HepG2 (cell line): ENCODE measurements at regions not wholly inside any gene's neighbourhood (a gene's known extent, or its start where the extent isn't known, plus 50 kb on each side); places are given as distances from the start of the nearest gene placed in this dataset.

Experiments used
- CBX2 ChIP-seq, 2 experiments: fragments of 200-600 bp in 1 of 2; sonication (generic); formaldehyde crosslinking in 1 of 2; IDR thresholded peaks; 2 replicates each; pipeline versions ENCODE4 v1.7.0 to v1.8.1; 2018 to 2022; ENCODE audit warnings: low read depth in 2 of 2, low read length in 1 of 2, mild to moderate bottlenecking in 1 of 2, missing genetic modification reagents in 1 of 2
- CTCF ChIP-seq: sonication (generic); formaldehyde crosslinking; IDR thresholded peaks from 2 replicates; pipeline ENCODE4 v1.5.0; 2020; ENCODE audit warnings: mild to moderate bottlenecking, missing genetic modification reagents, moderate library complexity
- DNMT1 ChIP-seq: sonication (generic); formaldehyde crosslinking; IDR thresholded peaks from 2 replicates; pipeline ENCODE4 v1.5.1; 2020; ENCODE audit warnings: mild to moderate bottlenecking, missing genetic modification reagents
- ELF1 ChIP-seq: sonication (generic); formaldehyde crosslinking; IDR thresholded peaks from 2 replicates; pipeline ENCODE4 v1.4.0; 2020; ENCODE audit warnings: missing genetic modification reagents
- FOSL2 ChIP-seq: sonication (generic); formaldehyde crosslinking; IDR thresholded peaks from 2 replicates; pipeline ENCODE4 v1.4.0; 2020; ENCODE audit warnings: missing genetic modification reagents
- HDAC6 ChIP-seq: fragments of 200-600 bp; sonication (generic); IDR thresholded peaks from 2 replicates; pipeline ENCODE4 v1.7.0; 2017; ENCODE audit warnings: mild to moderate bottlenecking, antibody characterized with exemption, low read length, low read depth
- HNRNPLL ChIP-seq: fragments of 200-400 bp; formaldehyde crosslinking; IDR thresholded peaks from 2 replicates; pipeline ENCODE4 v1.6.1; 2017; ENCODE audit warnings: mild to moderate bottlenecking, low read depth, low read length; ENCODE audit not compliant: poor library complexity, severe bottlenecking
- MXD4 ChIP-seq: IDR thresholded peaks from 2 replicates; pipeline ENCODE4 v1.6.1; 2016; ENCODE audit warnings: mild to moderate bottlenecking, missing biosample characterization, missing genetic modification reagents
- SKIL ChIP-seq: sonication (generic); formaldehyde crosslinking; IDR thresholded peaks from 2 replicates; pipeline ENCODE4 v1.8.0; 2022; ENCODE audit warnings: missing genetic modification reagents, mild to moderate bottlenecking, moderate library complexity, borderline replicate concordance
- SPEN ChIP-seq: sonication (generic); formaldehyde crosslinking; IDR thresholded peaks from 2 replicates; pipeline ENCODE4 v1.5.1; 2020; ENCODE audit warnings: low read depth, mild to moderate bottlenecking, missing genetic modification reagents
- ZBTB33 ChIP-seq: sonication (generic); formaldehyde crosslinking; IDR thresholded peaks from 2 replicates; pipeline ENCODE4 v1.4.0; 2020; ENCODE audit warnings: missing genetic modification reagents

DNA sequence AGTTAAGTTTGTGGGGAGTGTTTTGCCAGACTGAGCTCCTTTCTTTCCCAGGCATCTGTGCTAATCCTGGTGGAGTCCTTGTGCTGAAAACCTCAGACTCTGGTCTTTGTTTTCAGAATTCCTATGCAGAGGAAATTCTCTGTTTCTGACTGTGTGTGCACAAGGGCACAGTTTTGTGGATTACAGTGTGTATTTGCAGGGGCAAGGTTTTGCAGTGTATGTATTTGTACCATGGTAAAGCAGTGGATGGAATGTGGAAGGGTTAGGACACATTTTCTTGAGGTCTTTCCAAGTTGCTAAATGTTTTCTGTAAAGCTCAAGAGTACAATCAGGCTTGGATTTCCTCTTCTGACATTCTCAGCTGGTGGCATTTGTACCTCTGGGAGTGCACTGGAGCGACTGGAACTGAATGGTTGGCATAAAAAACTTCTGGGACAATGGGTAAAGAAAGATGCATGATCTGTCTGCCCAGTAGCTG, 139.5 kb upstream of the RND3 start:
- TF ChIP-seq ELF1 (CRISPR knock-in tag) (no peak), HNRNPLL (no peak), SPEN (no peak), DNMT1 (CRISPR knock-in tag) (no peak), SKIL (no peak), HDAC6 (no peak), CBX2 (IDR thresholded peaks at IDR 0.05; ENCODE audit: low read depth, low read length) (no peak), CBX2 (CRISPR knock-in tag; IDR thresholded peaks at IDR 0.05; ENCODE audit: low read depth) (no peak), ZBTB33 (CRISPR knock-in tag) (no peak), MXD4 (CRISPR knock-in tag) (no peak), CTCF (CRISPR knock-in tag) (no peak), FOSL2 (CRISPR knock-in tag) (no peak)
